OCI-LY7 (cell line): ENCODE measurements at regions not wholly inside any gene's neighbourhood (a gene's known extent, or its start where the extent isn't known, plus 50 kb on each side); places are given as distances from the start of the nearest gene placed in this dataset.
"Not testable (repeated sequence)": the region's sequence is repeated elsewhere in the genome, so short reads cannot be mapped to it uniquely, and the experiment has no call there.

Experiments used
- BruUV-seq: library from RNA; stranded (reverse); fragments of 400-500 nt; replicated peaks from 2 replicates; lab custom pipeline; 2021; lab: Mats Ljungman, UMichigan
- CTCF ChIA-PET: fragments of 300-600 bp; sonication (Branson Sonifier 250); formaldehyde crosslinking; loops from one replicate; lab custom pipeline; 2022; ENCODE audit warnings: antibody characterized with exemption; ENCODE audit not compliant: unreplicated experiment; lab: Charles Lee
- POLR2A ChIA-PET: fragments of 300-600 bp; sonication (Branson Sonifier 250); formaldehyde crosslinking; loops from one replicate; lab custom pipeline; 2022; ENCODE audit warnings: antibody characterized with exemption; lab: Charles Lee
- DNase-seq: peaks from one replicate; pipeline ENCODE4 v3.0.0-alpha.2; 2015; ENCODE audit warnings: low spot score
- H2AFZ ChIP-seq: fragments of 200-600 bp; sonication (generic), shearing (Covaris generic); 2 replicates; pipeline ENCODE4 v1.6.1; 2014; ENCODE audit warnings: mild to moderate bottlenecking, antibody characterized with exemption, low read length, moderate library complexity
- H3K27ac ChIP-seq: fragments of 200-600 bp; sonication (generic); 2 replicates; pipeline ENCODE4 v1.5.1; 2014; ENCODE audit warnings: mixed run types, low read depth, mild to moderate bottlenecking, moderate library complexity, low read length, inconsistent platforms; ENCODE audit not compliant: poor library complexity, severe bottlenecking
- H3K36me3 ChIP-seq: fragments of 200-600 bp; sonication (generic); 2 replicates; pipeline ENCODE4 v1.6.1; 2014; ENCODE audit warnings: mild to moderate bottlenecking, antibody characterized with exemption, low read length, moderate library complexity, mixed read lengths; ENCODE audit not compliant: insufficient read depth
- H3K4me1 ChIP-seq: fragments of 200-600 bp; sonication (generic); 2 replicates; pipeline ENCODE4 v1.5.1; 2014; ENCODE audit warnings: mild to moderate bottlenecking, low read length; ENCODE audit not compliant: insufficient read depth, poor library complexity, severe bottlenecking
- H3K4me2 ChIP-seq: fragments of 200-600 bp; sonication (generic); 2 replicates; pipeline ENCODE4 v1.6.1; 2014; ENCODE audit warnings: mild to moderate bottlenecking, low read length
- H3K4me3 ChIP-seq: fragments of 200-600 bp; sonication (generic); 2 replicates; pipeline ENCODE4 v1.5.1; 2014; ENCODE audit warnings: mild to moderate bottlenecking, low read depth, low read length; ENCODE audit not compliant: poor library complexity, severe bottlenecking
- H3K79me2 ChIP-seq: fragments of 200-600 bp; sonication (generic); 2 replicates; pipeline ENCODE4 v1.6.1; 2016; ENCODE audit warnings: low read depth, mild to moderate bottlenecking, low read length, moderate library complexity, mixed read lengths; ENCODE audit not compliant: insufficient read depth
- H3K9me2 ChIP-seq: fragments of 200-600 bp; sonication (generic); 2 replicates; pipeline ENCODE4 v1.6.1; 2016; ENCODE audit warnings: mild to moderate bottlenecking, low read length, mixed read lengths; ENCODE audit not compliant: insufficient read depth
- H3K9me3 ChIP-seq: fragments of 200-600 bp; sonication (generic); 2 replicates; pipeline ENCODE4 v1.6.1; 2014; ENCODE audit warnings: mild to moderate bottlenecking, mixed run types, low read length, mixed read lengths
- H4K20me1 ChIP-seq: fragments of 200-600 bp; sonication (generic); 2 replicates; pipeline ENCODE4 v1.6.1; 2014; ENCODE audit warnings: mild to moderate bottlenecking, antibody characterized with exemption, low read length, moderate library complexity, mixed read lengths; ENCODE audit not compliant: insufficient read depth
- EZH2phosphoT487 ChIP-seq: fragments of 200-600 bp; sonication (generic); IDR thresholded peaks from 2 replicates; pipeline ENCODE4 v1.6.1; 2018; ENCODE audit warnings: low read depth, borderline replicate concordance, mild to moderate bottlenecking, mixed run types, antibody characterized with exemption, low read length, moderate library complexity, mixed read lengths
- intact Hi-C: fragments of 100-400 bp; cut with micrococcal nuclease; formaldehyde crosslinking; loops from one replicate; pipeline ENCODE4 v1.10.0; 2022; ENCODE audit not compliant: unreplicated experiment
- TF ChIP-seq, protein P1 (sequence below): fragments of 200-600 bp; sonication (generic); conservative IDR thresholded peaks from 2 replicates; pipeline ENCODE4 v1.5.1; 2014; ENCODE audit warnings: mild to moderate bottlenecking, antibody characterized with exemption, low read length, moderate library complexity, mixed read lengths

- Histone ChIP-seq H3K36me3 (no peaks in the 10 kb centered on the region), H3K4me1 (no peaks in the 10 kb centered on the region), H2AFZ (no peak overlapping the region), H3K9me3 (no peaks in the 10 kb centered on the region), H3K9me2 (no peaks in the 10 kb centered on the region), H3K4me2 (no peak overlapping the region), H3K4me3 (no peak overlapping the region), H3K27ac (no peak overlapping the region), H3K79me2 (no peaks in the 10 kb centered on the region), H4K20me1 (no peaks in the 10 kb centered on the region)
- no peak for DNase-seq
- ChIA-PET POLR2A (no interaction called here), CTCF (no interaction called here)
- TF ChIP-seq EZH2phosphoT487 = no peak
- TF ChIP-seq, protein P1, sequence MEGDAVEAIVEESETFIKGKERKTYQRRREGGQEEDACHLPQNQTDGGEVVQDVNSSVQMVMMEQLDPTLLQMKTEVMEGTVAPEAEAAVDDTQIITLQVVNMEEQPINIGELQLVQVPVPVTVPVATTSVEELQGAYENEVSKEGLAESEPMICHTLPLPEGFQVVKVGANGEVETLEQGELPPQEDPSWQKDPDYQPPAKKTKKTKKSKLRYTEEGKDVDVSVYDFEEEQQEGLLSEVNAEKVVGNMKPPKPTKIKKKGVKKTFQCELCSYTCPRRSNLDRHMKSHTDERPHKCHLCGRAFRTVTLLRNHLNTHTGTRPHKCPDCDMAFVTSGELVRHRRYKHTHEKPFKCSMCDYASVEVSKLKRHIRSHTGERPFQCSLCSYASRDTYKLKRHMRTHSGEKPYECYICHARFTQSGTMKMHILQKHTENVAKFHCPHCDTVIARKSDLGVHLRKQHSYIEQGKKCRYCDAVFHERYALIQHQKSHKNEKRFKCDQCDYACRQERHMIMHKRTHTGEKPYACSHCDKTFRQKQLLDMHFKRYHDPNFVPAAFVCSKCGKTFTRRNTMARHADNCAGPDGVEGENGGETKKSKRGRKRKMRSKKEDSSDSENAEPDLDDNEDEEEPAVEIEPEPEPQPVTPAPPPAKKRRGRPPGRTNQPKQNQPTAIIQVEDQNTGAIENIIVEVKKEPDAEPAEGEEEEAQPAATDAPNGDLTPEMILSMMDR = no peak
- no TSS peak for BruUV-seq
- intact Hi-C loops = no loop called here
These were observed 100.7 kb upstream of the OR4C13 start for GRCh38 chr11:49851511-49851910.

- Histone ChIP-seq H3K36me3 (no peaks in the 10 kb centered on the region), H3K79me2 (no peaks in the 10 kb centered on the region), H3K27ac (no peak overlapping the region), H2AFZ (no peak overlapping the region), H3K4me3 (no peak overlapping the region), H4K20me1 (no peaks in the 10 kb centered on the region), H3K4me2 (no peak overlapping the region), H3K9me2 (no peaks in the 10 kb centered on the region), H3K4me1 (no peaks in the 10 kb centered on the region), H3K9me3 (no peaks in the 10 kb centered on the region)
- ChIA-PET POLR2A (no interaction called here), CTCF (no interaction called here)
- DNase-seq = no peak
- BruUV-seq = no TSS peak
- no peak for TF ChIP-seq EZH2phosphoT487
- TF ChIP-seq, protein P1 = no peak
- intact Hi-C loops = no loop called here
These were observed 100.2 kb upstream of the OR4C13 start for GRCh38 chr11:49851971-49852389.

DNA sequence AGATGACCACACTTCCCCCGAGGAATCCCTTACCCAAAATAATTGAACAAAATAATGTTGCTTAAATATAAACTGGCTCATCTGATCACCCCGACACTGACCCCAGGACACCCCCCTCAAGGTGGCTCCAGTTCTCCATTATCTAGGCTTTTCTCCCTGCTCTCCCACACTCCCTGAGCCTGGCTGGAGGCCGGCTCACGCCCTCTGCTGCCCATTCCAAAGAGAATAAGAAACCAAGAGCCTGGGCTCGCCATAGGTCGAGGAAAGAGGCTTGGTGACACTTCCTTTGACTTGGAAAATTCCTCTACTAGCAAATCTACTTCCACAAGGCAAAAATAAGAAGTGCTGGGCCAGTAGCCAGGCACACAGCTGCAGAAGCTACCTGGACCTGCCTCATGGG is 63.3 kb upstream of the OR4C13 start:
- H3K4me2 ChIP-seq, H2AFZ ChIP-seq, H3K27ac ChIP-seq, H3K9me2 ChIP-seq, H3K9me3 ChIP-seq, DNase-seq, H4K20me1 ChIP-seq, CTCF ChIA-PET, H3K4me1 ChIP-seq, intact Hi-C loops, POLR2A ChIA-PET, H3K36me3 ChIP-seq, H3K4me3 ChIP-seq, H3K79me2 ChIP-seq, BruUV-seq: not testable (repeated sequence)

GRCh38 chr11:49891910-49892671 is 60.1 kb upstream of the OR4C13 start:
- H3K36me3 ChIP-seq, CTCF ChIA-PET, H3K9me3 ChIP-seq, H3K4me3 ChIP-seq, DNase-seq, H3K27ac ChIP-seq, BruUV-seq, intact Hi-C loops, H4K20me1 ChIP-seq, H3K9me2 ChIP-seq, H3K4me2 ChIP-seq, H3K79me2 ChIP-seq, H3K4me1 ChIP-seq, H2AFZ ChIP-seq, POLR2A ChIA-PET: not testable (repeated sequence)

DNA sequence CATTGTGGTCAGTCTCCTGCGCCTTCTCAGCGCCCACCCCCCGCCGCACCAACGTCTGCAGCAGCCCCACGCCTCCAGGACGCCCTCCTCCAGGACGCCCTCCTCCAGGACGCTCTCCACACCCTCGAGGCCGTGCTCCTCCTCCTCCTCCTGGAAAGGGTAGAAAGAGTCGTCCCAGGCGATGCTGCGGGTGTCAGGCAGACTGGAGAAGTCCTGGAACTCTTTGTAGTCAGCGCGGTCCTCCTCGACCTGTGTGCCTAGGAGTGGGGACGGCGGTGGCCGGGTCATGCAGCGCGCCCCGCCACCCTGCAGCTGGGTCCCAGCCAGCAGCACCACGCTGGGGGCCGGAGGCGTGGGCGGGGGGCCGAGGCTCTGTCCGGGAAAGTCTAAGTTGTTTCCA is 58.7 kb upstream of the OR4C13 start:
- H4K20me1 ChIP-seq, intact Hi-C loops, H3K9me3 ChIP-seq, H3K27ac ChIP-seq, POLR2A ChIA-PET, H2AFZ ChIP-seq, H3K36me3 ChIP-seq, DNase-seq, H3K9me2 ChIP-seq, H3K4me3 ChIP-seq, CTCF ChIA-PET, BruUV-seq, H3K4me1 ChIP-seq, H3K79me2 ChIP-seq, H3K4me2 ChIP-seq: not testable (repeated sequence)
